DOHH2 (cell line): ENCODE measurements at regions not wholly inside any gene's neighbourhood (a gene's known extent, or its start where the extent isn't known, plus 50 kb on each side); places are given as distances from the start of the nearest gene placed in this dataset.

ENCODE experiments used
- H3F3A ChIP-seq: fragments of 200-600 bp; sonication (generic), shearing (Covaris generic); 2 replicates; pipeline ENCODE4 v1.6.0; 2016; ENCODE audit warnings: antibody characterized with exemption, mild to moderate bottlenecking; ENCODE audit not compliant: control insufficient read depth, insufficient read depth
- H3K27ac ChIP-seq: fragments of 200-600 bp; sonication (generic); 2 replicates; pipeline ENCODE4 v1.5.1; 2014; ENCODE audit warnings: low read depth, mild to moderate bottlenecking, low read length, moderate library complexity
- H3K27me3 ChIP-seq: fragments of 200-600 bp; sonication (generic); 2 replicates; pipeline ENCODE4 v1.6.1; 2014; ENCODE audit warnings: mild to moderate bottlenecking, low read length, mixed read lengths; ENCODE audit not compliant: control insufficient read depth
- H3K36me3 ChIP-seq: fragments of 200-600 bp; sonication (generic); 2 replicates; pipeline ENCODE4 v1.6.1; 2014; ENCODE audit warnings: mild to moderate bottlenecking, low read length, moderate library complexity, mixed read lengths; ENCODE audit not compliant: control insufficient read depth
- H3K4me1 ChIP-seq: fragments of 200-600 bp; sonication (generic); 2 replicates; pipeline ENCODE4 v1.6.1; 2014; ENCODE audit warnings: mild to moderate bottlenecking, low read length, mixed read lengths; ENCODE audit not compliant: control insufficient read depth
- H3K4me2 ChIP-seq: fragments of 200-600 bp; sonication (generic); 2 replicates; pipeline ENCODE4 v1.6.0; 2014; ENCODE audit warnings: mild to moderate bottlenecking, low read length, moderate library complexity
- H3K4me3 ChIP-seq: fragments of 200-600 bp; sonication (generic); 2 replicates; pipeline ENCODE4 v1.5.1; 2014; ENCODE audit warnings: mild to moderate bottlenecking, low read length, mixed read lengths
- H3K79me2 ChIP-seq: fragments of 200-600 bp; sonication (generic); 2 replicates; pipeline ENCODE4 v1.6.1; 2014; ENCODE audit warnings: mild to moderate bottlenecking, low read length, mixed read lengths; ENCODE audit not compliant: control insufficient read depth
- H3K9me2 ChIP-seq: fragments of 200-600 bp; sonication (generic); replicated peaks from 2 replicates; pipeline ENCODE4 v1.6.1; 2014; ENCODE audit warnings: mild to moderate bottlenecking, low read length, mixed read lengths; ENCODE audit not compliant: control insufficient read depth
- H3K9me3 ChIP-seq: fragments of 200-600 bp; sonication (generic); 2 replicates; pipeline ENCODE4 v1.6.1; 2014; ENCODE audit warnings: antibody characterized with exemption, low read length, mixed read lengths; ENCODE audit not compliant: control insufficient read depth, insufficient read depth
- H4K20me1 ChIP-seq: fragments of 200-600 bp; sonication (generic); 2 replicates; pipeline ENCODE4 v1.6.0; 2014; ENCODE audit warnings: low read depth, mild to moderate bottlenecking, antibody characterized with exemption, low read length, moderate library complexity; ENCODE audit not compliant: control insufficient read depth, insufficient read depth
- CTCF ChIP-seq: fragments of 200-600 bp; sonication (generic); IDR thresholded peaks from one replicate; pipeline ENCODE4 v1.5.1; 2014; ENCODE audit warnings: antibody characterized with exemption, mild to moderate bottlenecking, low read depth, low read length; ENCODE audit not compliant: poor library complexity, severe bottlenecking
- EZH2phosphoT487 ChIP-seq: fragments of 200-600 bp; sonication (generic); IDR thresholded peaks from 2 replicates; pipeline ENCODE4 v1.6.1; 2017; ENCODE audit warnings: borderline replicate concordance, mild to moderate bottlenecking, antibody characterized with exemption, low read length, moderate library complexity, mixed read lengths

GRCh38 chr11:15882876-15883454 is 473.4 kb downstream of the SOX6 start:
- Histone ChIP-seq H4K20me1 (no peaks in the 10 kb centered on the region), H3K27me3 (no peaks in the 10 kb centered on the region), H3K4me3 (no peak overlapping the region), H3F3A (no peaks in the 10 kb centered on the region), H3K79me2 (no peaks in the 10 kb centered on the region), H3K36me3 (no peaks in the 10 kb centered on the region), H3K27ac (no peak overlapping the region), H3K4me1 (no peaks in the 10 kb centered on the region), H3K9me2 (no peaks in the 10 kb centered on the region), H3K9me3 (no peaks in the 10 kb centered on the region), H3K4me2 (no peak overlapping the region)
- TF ChIP-seq CTCF: no peak
- no peak for TF ChIP-seq EZH2phosphoT487

DNA sequence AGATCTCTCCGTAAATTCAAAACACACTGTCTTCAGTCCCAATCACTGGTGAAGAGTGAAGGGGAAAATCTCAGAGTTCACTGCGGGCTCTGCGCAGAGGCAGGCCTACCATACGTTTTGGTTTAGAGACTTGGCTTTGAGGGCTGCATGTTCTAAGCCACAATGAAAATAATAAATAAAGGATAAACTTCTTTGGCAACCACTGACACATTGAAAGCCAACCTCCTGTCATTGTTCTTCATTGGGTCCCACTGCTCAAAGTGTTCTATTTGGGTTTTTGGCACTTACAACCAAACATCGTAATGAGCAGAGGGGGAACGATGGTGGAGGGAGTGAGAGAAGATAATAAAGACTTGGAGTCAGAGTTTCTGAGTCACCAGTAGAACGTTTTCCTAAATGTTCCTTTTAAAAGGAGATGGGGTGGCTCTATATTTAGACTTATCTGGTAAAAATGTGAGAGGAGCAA is 472.9 kb downstream of the SOX6 start:
- no peaks in the 10 kb centered on the region for H4K20me1 ChIP-seq
- H3K79me2 ChIP-seq: no peaks in the 10 kb centered on the region
- H3K36me3 ChIP-seq: no peaks in the 10 kb centered on the region
- H3K9me3 ChIP-seq: no peaks in the 10 kb centered on the region
- TF ChIP-seq CTCF: no peak
- no peak for TF ChIP-seq EZH2phosphoT487
- H3F3A ChIP-seq: no peaks in the 10 kb centered on the region
- no peaks in the 10 kb centered on the region for H3K4me1 ChIP-seq
- H3K27ac ChIP-seq: no peak overlapping the region
- H3K4me3 ChIP-seq: no peak overlapping the region
- no peaks in the 10 kb centered on the region for H3K9me2 ChIP-seq
- no peaks in the 10 kb centered on the region for H3K27me3 ChIP-seq
- no peak overlapping the region for H3K4me2 ChIP-seq

DNA sequence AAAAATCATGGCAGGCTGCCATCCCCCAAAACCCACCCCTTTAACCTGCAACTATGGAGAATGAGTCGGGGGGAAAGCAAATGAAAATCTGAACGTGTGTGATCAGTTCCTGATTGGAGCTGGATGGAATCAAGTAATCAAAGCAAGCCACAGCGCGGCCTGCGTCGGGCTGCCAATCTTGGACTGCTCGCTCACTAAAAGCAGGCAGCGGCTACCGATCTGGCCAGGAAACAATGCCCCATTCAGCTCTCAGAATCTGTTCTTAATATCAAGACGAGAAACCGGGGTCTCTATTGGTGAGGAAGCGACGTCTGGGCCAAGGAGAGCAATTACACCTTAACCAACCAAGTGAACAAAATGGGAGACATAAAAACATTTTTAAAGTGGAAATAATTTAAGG is 472.2 kb downstream of the SOX6 start:
- H3K9me2 ChIP-seq: no peaks in the 10 kb centered on the region
- no peak for TF ChIP-seq EZH2phosphoT487
- no peak for TF ChIP-seq CTCF
- H3K36me3 ChIP-seq: no peaks in the 10 kb centered on the region
- no peak overlapping the region for H3K4me2 ChIP-seq
- no peaks in the 10 kb centered on the region for H3F3A ChIP-seq
- H4K20me1 ChIP-seq: no peaks in the 10 kb centered on the region
- no peaks in the 10 kb centered on the region for H3K27me3 ChIP-seq
- H3K4me1 ChIP-seq: no peaks in the 10 kb centered on the region
- no peaks in the 10 kb centered on the region for H3K79me2 ChIP-seq
- H3K4me3 ChIP-seq: no peak overlapping the region
- no peaks in the 10 kb centered on the region for H3K9me3 ChIP-seq
- no peak overlapping the region for H3K27ac ChIP-seq
